H1 (cell line): ENCODE measurements at regions not wholly inside any gene's neighbourhood (a gene's known extent, or its start where the extent isn't known, plus 50 kb on each side); places are given as distances from the start of the nearest gene placed in this dataset.

Experiments used
- CTCF ChIA-PET: fragments of 300-600 bp; sonication (Branson Sonifier 250); formaldehyde crosslinking; loops from one replicate; lab custom pipeline; 2021; ENCODE audit not compliant: partially characterized antibody; lab: Charles Lee
- POLR2A ChIA-PET: fragments of 300-600 bp; sonication (Branson Sonifier 250); formaldehyde crosslinking; loops from one replicate; lab custom pipeline; 2021; ENCODE audit warnings: inconsistent platforms; ENCODE audit not compliant: partially characterized antibody; lab: Charles Lee
- DNase-seq, 2 experiments: peaks; one replicate each; pipeline versions ENCODE4 v3.0.0 to v3.0.0-alpha.2; 2010 to 2022; ENCODE audit warnings: low spot score in 2 of 2, low read depth in 1 of 2, mixed read lengths in 1 of 2
- FAIRE-seq: peaks from 2 replicates; lab custom pipeline; 2011; peaks lifted over from hg19 to GRCh38; lab: Jason Lieb, UNC
- H2AFZ ChIP-seq: 2 replicates; pipeline ENCODE4 v1.8.1; 2012; ENCODE audit warnings: low read length, inconsistent platforms
- H2AK5ac ChIP-seq: 2 replicates; pipeline ENCODE4 v1.6.1; 2013; ENCODE audit warnings: low read depth, low read length
- H2BK120ac ChIP-seq: replicated peaks from 2 replicates; pipeline ENCODE3; 2013; ENCODE audit warnings: low read depth, low read length, inconsistent platforms
- H2BK12ac ChIP-seq: 2 replicates; pipeline ENCODE4 v1.6.1; 2013; ENCODE audit warnings: low read depth, low read length
- H2BK15ac ChIP-seq: 2 replicates; pipeline ENCODE4 v1.6.1; 2013; ENCODE audit warnings: low read length
- H2BK20ac ChIP-seq: 2 replicates; pipeline ENCODE4 v1.6.1; 2013; ENCODE audit warnings: low read length
- H2BK5ac ChIP-seq: 2 replicates; pipeline ENCODE4 v1.6.1; 2013; ENCODE audit warnings: low read depth, low read length
- H3K14ac ChIP-seq: 2 replicates; pipeline ENCODE4 v1.6.1; 2013; ENCODE audit warnings: inconsistent platforms; ENCODE audit not compliant: insufficient read length
- H3K18ac ChIP-seq: 2 replicates; pipeline ENCODE4 v1.6.1; 2013; ENCODE audit warnings: low read length; ENCODE audit errors: extremely low read depth
- H3K23ac ChIP-seq: 2 replicates; pipeline ENCODE4 v1.6.1; 2013; ENCODE audit warnings: inconsistent platforms; ENCODE audit not compliant: insufficient read length
- H3K23me2 ChIP-seq: 2 replicates; pipeline ENCODE4 v1.6.1; 2013; ENCODE audit warnings: low read depth, low read length
- H3K27ac ChIP-seq: 2 replicates; pipeline ENCODE4 v1.6.1; 2011; ENCODE audit warnings: low read depth, low read length, inconsistent platforms
- H3K27me3 ChIP-seq, 4 experiments: replicated peaks in 1 of 4; 1 replicate in 1 of 4; 2 replicates in 3 of 4; pipeline versions ENCODE4 v1.6.1 to v1.8.1; 2011 to 2013; ENCODE audit warnings: low read length in 3 of 4, mild to moderate bottlenecking in 3 of 4, inconsistent platforms in 2 of 4, mixed read lengths in 2 of 4, moderate library complexity in 1 of 4; ENCODE audit not compliant: control insufficient read depth in 3 of 4, insufficient read depth in 3 of 4; ENCODE audit errors: extremely low read depth in 1 of 4
- H3K36me3 ChIP-seq, 4 experiments: 2 replicates each; pipeline versions ENCODE4 v1.6.1 to v1.8.1; 2011 to 2013; ENCODE audit warnings: mild to moderate bottlenecking in 4 of 4, low read length in 3 of 4, moderate library complexity in 2 of 4, control low read depth in 1 of 4, inconsistent platforms in 1 of 4; ENCODE audit not compliant: insufficient read depth in 4 of 4, control insufficient read depth in 2 of 4
- H3K4ac ChIP-seq: replicated peaks from 2 replicates; pipeline ENCODE3; 2013; ENCODE audit warnings: low read length, low read depth, mixed read lengths, inconsistent platforms; ENCODE audit not compliant: insufficient read length
- H3K4me1 ChIP-seq, 4 experiments: replicated peaks in 1 of 4; 1 replicate in 1 of 4; 2 replicates in 3 of 4; pipeline versions ENCODE4 v1.6.1 to v1.8.1; 2011 to 2013; ENCODE audit warnings: low read length in 3 of 4, inconsistent platforms in 2 of 4, mixed read lengths in 1 of 4; ENCODE audit not compliant: insufficient read depth in 4 of 4, control insufficient read depth in 3 of 4
- H3K4me2 ChIP-seq, 2 experiments: 2 replicates each; pipeline versions ENCODE4 v1.6.1 to v1.8.1; 2011 to 2013; ENCODE audit warnings: low read depth in 2 of 2, low read length in 2 of 2, control low read depth in 1 of 2, inconsistent platforms in 1 of 2, mild to moderate bottlenecking in 1 of 2; ENCODE audit not compliant: insufficient read depth in 1 of 2
- H3K4me3 ChIP-seq, 4 experiments: fragments of 200-600, 300-600 bp in 1 of 4; sonication (generic), shearing (Covaris generic), sonication (Bioruptor Twin) in 1 of 4; 2 replicates each; pipeline versions ENCODE4 v1.5.1 to v1.8.1; 2011 to 2016; ENCODE audit warnings: low read length in 4 of 4, low read depth in 3 of 4, control low read depth in 2 of 4, inconsistent platforms in 2 of 4, mild to moderate bottlenecking in 2 of 4, mixed read lengths in 1 of 4, moderate library complexity in 1 of 4; ENCODE audit not compliant: insufficient read depth in 2 of 4; ENCODE audit errors: extremely low read depth in 1 of 4
- H3K56ac ChIP-seq: replicated peaks from 2 replicates; pipeline ENCODE3; 2013; ENCODE audit warnings: low read depth, mild to moderate bottlenecking, mixed read lengths, low read length, inconsistent platforms; ENCODE audit not compliant: insufficient read length
- H3K79me1 ChIP-seq: 2 replicates; pipeline ENCODE4 v1.6.1; 2013; ENCODE audit warnings: low read depth, low read length, control low read depth
- H3K79me2 ChIP-seq, 2 experiments: 2 replicates each; pipeline versions ENCODE4 v1.6.1 to v1.8.1; 2012 to 2013; ENCODE audit warnings: low read length in 2 of 2, mild to moderate bottlenecking in 2 of 2, inconsistent platforms in 1 of 2; ENCODE audit not compliant: insufficient read depth in 2 of 2, control insufficient read depth in 1 of 2
- H3K9ac ChIP-seq, 4 experiments: replicated peaks in 1 of 4; 1 replicate in 1 of 4; 2 replicates in 3 of 4; pipeline versions ENCODE4 v1.6.1 to v1.8.1; 2011 to 2013; ENCODE audit warnings: low read depth in 3 of 4, low read length in 3 of 4, control low read depth in 2 of 4, mild to moderate bottlenecking in 2 of 4, moderate library complexity in 2 of 4, inconsistent platforms in 1 of 4; ENCODE audit errors: extremely low read depth in 1 of 4
- H3K9me3 ChIP-seq, 2 experiments: 2 replicates each; pipeline versions ENCODE4 v1.6.1 to v1.8.1; 2012 to 2013; ENCODE audit warnings: mild to moderate bottlenecking in 2 of 2, moderate library complexity in 2 of 2, control low read depth in 1 of 2, inconsistent platforms in 1 of 2, low read depth in 1 of 2, low read length in 1 of 2, mixed read lengths in 1 of 2; ENCODE audit not compliant: insufficient read depth in 2 of 2
- H4K20me1 ChIP-seq, 2 experiments: replicated peaks in 1 of 2; 2 replicates each; pipeline versions ENCODE3 to v1.8.1; 2011 to 2013; ENCODE audit warnings: inconsistent platforms in 2 of 2, low read length in 2 of 2, mild to moderate bottlenecking in 1 of 2; ENCODE audit not compliant: insufficient read depth in 2 of 2, control insufficient read depth in 1 of 2
- H4K5ac ChIP-seq: 2 replicates; pipeline ENCODE4 v1.6.1; 2013; ENCODE audit warnings: low read length, low read depth, mixed read lengths, inconsistent platforms; ENCODE audit not compliant: insufficient read length
- H4K8ac ChIP-seq: 2 replicates; pipeline ENCODE4 v1.8.0; 2013; ENCODE audit warnings: mild to moderate bottlenecking, moderate library complexity, low read length, inconsistent platforms; ENCODE audit not compliant: insufficient read depth; ENCODE audit errors: extremely low read depth
- H4K91ac ChIP-seq: replicated peaks from 2 replicates; pipeline ENCODE3; 2013; ENCODE audit warnings: low read length, mixed read lengths, inconsistent platforms; ENCODE audit not compliant: insufficient read length
- BRCA1 ChIP-seq: IDR thresholded peaks from 2 replicates; pipeline ENCODE4 v1.6.1; 2012; ENCODE audit warnings: low read depth, low read length, improper control_type of control experiment
- CBX8 ChIP-seq: fragments of 300-800, 300-1000 bp; sonication (generic); IDR thresholded peaks from 2 replicates; pipeline ENCODE4 v1.7.1; 2016; ENCODE audit warnings: low read depth, low read length, borderline replicate concordance
- WGBS, 2 experiments: shearing (Covaris generic) in 1 of 2; methylation state at CpG; one replicate each; pipeline versions ENCODE4 v1.1.6 to v1.1.7; 2013 to 2015; ENCODE audit warnings: low lambda C conversion rate in 2 of 2, mixed read lengths in 2 of 2, inconsistent platforms in 1 of 2, low coverage in 1 of 2, missing lambda C conversion rate in 1 of 2; ENCODE audit not compliant: insufficient replicate concordance in 2 of 2, insufficient coverage in 1 of 2, insufficient read length in 1 of 2; ENCODE audit errors: extremely low coverage in 1 of 2, missing lambda C conversion rate in 1 of 2; 5-methylcytosine and 5-hydroxymethylcytosine counted together

GRCh38 chr2:217163987-217164386 lies 304.1 kb upstream of the TNP1 start:
- Histone ChIP-seq H3K27me3 (no peaks in the 10 kb centered on the region), H3K4me3 (no peak overlapping the region), H4K20me1 (no peaks in the 10 kb centered on the region), H2AFZ (no peak overlapping the region), H3K27ac (no peak overlapping the region), H3K56ac (no peak overlapping the region), H3K18ac (no peak overlapping the region), H3K14ac (no peak overlapping the region), H2BK15ac (no peak overlapping the region), H3K4me1 (no peaks in the 10 kb centered on the region), H3K36me3 (no peaks in the 10 kb centered on the region), H3K79me2 (no peaks in the 10 kb centered on the region), H2AK5ac (no peak overlapping the region), H2BK20ac (no peak overlapping the region), H2BK5ac (no peak overlapping the region), H3K9ac (no peak overlapping the region), H2BK12ac (no peak overlapping the region), H3K4me2 (no peak overlapping the region), H3K23ac (no peak overlapping the region), H4K8ac (no peak overlapping the region), H3K9me3 (no peaks in the 10 kb centered on the region), H3K4ac (no peak overlapping the region), H4K5ac (no peak overlapping the region), H4K91ac (no peak overlapping the region), H2BK120ac (no peak overlapping the region), H3K23me2 (no peaks in the 10 kb centered on the region), H3K79me1 (no peaks in the 10 kb centered on the region)
- no peak for TF ChIP-seq BRCA1
- TF ChIP-seq CBX8 = no peak
- DNase-seq (no peak), FAIRE-seq (no peak)
- 93% methylated on average over 4 of the region's 4 CpGs; no CpG with 5 or more reads in 1 of the 2 experiments for WGBS, 2 experiments
- ChIA-PET POLR2A (no interaction called here), CTCF (interaction anchor here (0.8 to 3.7 kb wide), 8 partner anchors 8 to 468 kb away, joined by 3 to 21 read pairs (median 6); partner anchors contain the start of gene IGFBP5)
